ENCODE measurements at regions not wholly inside any gene's neighbourhood (a gene's known extent, or its start where the extent isn't known, plus 50 kb on each side); places are given as distances from the start of the nearest gene placed in this dataset.

DNA sequence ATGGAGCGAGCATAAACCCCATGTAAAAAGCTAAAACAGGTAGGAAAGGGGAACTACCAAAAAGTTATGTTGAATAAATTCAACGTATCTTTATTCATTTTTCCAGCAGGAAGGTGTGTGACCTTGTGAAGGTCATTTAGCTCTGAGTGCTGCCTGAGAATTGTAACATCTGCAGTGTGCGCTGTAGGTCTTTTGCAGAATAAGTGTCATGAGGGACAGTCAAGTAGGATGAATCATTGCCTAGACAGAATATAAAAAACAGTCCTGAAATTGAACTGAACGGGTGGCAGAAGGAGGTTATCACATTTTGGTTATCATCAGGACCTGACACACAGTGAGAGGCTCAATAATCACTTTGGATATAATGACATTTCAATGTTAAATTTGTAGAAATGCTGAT, 334.8 kb upstream of the NOVA1 start:
- DNase-seq: no peak

DNA sequence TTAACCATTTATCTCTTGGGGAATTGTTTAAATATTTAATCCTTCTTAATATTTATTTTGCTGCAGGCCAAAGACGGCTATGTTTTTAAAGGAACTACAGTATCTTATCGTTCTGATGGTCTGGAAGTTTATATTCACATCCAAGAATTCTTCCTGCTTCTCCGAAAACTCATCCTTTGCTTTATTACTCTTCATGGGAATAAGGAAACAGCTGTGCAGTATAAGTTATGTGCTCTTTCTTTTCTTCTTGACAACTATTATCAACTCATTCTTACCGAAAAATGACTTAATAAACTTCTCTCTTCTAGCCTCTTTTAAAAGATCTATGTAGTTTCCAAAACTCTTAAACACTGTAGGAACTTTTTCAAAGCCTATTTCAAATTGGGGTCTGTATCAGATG, 335.6 kb upstream of the NOVA1 start:
- no peak for DNase-seq

DNA sequence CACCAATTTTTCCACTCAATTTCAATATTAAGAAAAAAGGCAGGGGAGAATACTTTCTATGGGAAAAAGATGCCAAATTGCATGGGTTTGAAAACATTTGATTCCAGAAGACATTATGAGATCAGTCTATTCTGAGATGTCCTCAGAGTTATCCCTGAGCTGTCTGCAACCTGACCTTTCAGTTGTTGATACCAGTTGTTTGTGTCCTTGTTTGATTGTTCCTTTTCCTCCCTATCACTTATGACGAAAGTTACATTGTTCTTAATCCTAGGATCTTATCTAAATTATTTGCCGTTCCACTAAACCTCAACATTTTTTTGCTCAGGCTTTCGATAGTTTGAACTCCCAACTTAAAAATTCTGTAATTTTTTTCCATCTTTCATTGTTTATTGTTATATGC, 336.3 kb upstream of the NOVA1 start:
- no peak for DNase-seq

DNA sequence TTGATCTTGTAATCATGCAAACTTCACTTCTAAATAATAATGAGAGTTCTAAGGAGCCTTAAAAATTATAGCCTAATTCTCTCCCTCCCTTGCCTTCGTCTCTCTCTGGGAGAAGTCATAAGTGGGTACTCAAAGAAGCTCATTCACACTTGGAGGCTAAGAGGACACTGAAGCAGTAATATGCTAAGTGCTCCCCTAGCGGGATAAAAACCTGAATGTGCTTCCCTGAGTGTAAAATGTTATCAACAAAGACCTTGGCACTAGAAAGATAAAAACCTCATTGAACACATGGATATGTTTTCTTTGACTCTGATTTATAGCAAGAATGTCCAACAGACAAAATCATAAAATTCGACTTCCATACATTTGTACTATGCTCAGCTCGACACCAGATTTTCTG, 337.9 kb upstream of the NOVA1 start:
- DNase-seq: no peak

DNA sequence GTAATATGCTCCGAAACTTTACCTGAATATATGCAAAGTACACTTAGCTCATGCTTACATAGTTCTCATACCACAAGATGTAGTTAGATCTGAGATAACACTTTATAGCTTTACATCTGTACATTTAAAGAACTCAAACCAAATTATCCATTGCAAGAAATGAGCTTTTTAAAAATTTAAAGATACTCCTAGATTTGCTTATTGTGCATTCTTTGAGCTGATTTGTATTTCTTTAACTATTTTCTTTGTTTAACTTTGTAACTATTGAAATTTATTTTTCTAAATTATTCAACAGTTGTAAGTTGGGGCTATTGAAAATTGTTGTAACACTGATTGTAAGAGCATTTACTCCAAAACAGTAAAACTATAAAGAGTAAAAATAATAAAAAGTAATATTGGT, 340.2 kb upstream of the NOVA1 start:
- no peak for DNase-seq

DNA sequence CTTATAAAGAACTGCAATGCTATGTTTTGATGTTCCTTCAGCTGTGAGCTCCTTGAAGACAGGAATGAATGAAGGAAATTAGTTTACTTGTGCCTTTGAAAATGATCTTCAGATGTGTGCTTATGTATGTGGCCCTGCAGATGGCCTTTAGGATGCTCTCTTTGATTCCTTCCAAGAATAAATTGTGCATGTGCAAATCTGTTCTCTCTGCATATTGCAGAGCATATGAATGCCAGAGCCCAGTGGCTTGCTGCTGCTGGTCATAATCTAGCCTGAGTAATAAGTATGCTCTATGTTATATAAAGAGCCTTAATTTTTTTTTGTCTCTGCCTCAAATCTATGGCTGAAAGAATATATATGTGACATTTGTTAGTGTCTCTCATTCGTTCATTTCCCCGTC, 341.9 kb upstream of the NOVA1 start:
- no peak for DNase-seq

DNA sequence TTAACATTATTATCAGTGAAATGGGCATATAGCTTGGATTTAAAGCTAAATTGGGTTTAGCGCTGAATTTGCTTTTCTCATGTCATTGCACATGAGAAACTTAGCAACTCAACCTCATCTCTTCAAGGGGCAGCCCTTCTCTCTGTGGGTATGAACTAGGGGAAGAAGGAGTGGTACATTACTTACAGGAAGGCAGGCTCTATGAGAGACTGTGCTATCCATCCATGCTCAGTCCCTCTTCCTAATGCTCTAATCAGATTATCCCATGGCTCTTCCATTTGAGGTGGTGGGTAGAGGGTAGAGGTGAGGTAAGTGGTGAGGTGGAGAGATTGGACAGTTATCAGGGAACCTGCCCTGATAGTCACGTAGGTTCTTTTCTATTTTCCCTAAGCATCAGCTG, 343.7 kb upstream of the NOVA1 start:
- DNase-seq: no peak

DNA sequence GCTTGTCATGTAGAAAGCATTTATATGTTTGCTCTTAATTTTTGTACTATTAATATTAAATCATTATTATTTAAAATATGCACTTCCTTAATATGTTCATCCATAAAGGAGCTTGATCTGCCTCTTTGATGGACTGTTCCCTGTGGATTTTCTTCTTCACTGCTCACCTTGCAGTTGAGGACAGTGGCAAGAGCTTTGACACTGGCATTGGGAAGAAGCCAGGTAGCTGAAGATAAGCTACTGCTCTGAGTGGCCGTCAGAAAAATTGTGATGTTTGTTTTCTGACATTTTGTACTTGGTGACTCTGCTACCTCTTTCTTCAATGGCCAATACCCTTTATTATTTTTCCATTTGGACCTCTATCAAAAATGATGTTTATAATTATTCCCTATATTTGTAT, 349.4 kb upstream of the NOVA1 start:
- no peak for DNase-seq

DNA sequence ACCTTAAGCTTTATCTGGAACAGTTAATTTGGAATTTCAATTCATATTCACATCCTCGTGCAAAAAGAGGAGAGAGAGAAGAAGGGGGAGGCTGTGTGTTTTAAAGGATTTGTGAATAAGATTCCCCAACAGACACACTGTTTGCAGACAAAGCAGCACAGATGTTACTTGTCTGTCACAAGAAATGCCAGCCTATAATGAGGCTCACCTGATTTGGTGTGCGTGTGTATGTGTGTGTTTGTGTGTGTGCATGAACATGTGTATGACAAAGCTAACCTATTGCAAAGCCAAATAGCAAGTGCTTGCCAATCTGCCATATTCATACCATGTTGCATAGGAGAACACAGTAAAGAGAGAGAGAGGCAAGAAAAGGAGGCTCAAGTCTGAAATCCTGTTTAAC, 361.6 kb upstream of the NOVA1 start:
- DNase-seq: no peak

DNA sequence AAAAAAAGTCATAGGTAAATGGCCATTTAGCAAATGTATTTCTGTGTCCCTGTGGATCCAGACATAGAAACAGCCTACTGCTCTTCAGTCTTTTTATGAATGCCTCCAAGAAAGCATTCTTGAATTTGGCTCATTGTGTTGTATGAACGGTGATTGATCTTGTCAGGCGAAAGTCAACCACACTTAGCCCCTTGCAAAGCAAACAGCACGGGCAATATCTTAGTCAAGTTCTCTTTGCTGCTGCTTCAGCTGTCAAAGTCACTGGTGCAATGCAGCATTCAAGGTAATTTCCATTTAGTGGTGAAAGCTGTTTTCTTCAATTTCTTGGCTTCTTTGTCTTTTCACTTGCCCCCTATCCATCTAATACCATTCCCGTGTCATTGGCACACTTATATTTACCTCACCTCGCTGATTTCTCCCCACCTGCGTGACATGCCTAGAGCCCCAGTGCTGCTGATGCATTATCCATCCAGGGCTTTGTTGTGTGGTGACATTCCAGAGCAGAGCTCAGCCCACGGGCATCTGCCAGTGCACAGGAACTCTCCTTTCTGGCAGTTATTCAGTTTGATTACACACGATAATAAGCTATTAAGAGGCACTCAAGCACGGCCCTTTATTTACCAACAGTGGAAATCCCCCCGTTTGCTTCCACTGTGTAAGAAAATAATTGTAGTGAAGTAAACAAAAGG, 362.3 kb upstream of the NOVA1 start:
- no peak for DNase-seq

DNA sequence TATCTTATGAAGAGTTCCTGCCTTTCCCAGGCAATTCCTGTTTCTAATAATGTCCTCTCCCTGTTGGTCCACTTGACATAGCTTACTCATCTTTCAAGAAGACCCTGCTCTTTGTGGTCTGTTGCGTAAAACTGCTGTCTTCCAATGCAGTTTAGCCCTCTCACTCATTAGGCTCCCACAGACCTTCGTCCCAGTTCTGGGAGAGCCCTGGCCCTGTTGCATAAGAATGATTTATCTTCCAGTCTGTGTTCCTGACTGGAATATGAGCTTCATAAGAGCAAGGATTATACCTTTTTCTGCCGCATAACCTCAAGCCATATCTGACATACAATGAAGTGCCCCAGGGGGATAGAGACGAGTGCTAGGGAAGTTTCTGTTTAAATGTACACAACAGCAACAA, 365.9 kb upstream of the NOVA1 start:
- no peak for DNase-seq

DNA sequence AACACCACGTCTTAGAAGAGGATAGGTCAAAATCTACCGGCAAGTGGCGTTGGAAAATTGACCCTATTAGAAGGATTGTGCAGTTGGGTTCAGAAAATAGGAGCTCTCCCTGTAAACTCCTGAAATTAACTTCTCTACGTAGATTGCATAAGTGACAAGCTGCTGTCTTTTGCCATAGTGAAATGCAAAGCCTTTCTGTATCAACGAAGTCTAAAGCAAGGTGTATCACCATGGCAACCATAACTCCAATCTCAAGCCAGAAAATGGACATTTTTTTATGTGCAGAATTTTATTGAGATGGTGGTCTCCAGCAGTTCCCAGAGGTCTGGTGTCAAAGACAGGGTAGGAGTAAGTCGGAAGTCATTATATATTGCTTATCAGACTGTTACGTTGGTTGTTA, 367.7 kb upstream of the NOVA1 start:
- no peak for DNase-seq

DNA sequence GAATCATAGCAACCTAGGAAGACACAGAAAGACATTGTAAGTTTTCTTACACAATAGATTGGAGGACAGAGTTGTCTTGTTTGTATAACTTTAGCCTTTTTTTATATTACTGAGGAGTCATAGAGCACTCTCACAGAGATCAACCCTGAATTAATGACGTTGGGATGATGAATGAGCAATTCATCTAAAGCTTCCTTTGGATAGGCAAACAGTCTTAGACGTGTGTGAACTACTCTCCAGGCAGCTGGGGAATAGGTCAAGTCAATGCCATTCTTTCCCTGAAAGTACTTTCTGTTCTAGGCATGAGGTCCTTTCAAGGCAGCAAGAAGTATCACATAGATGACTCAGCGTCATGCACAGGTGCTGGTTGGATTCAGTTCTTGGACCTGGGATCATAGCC, 369.1 kb upstream of the NOVA1 start:
- no peak for DNase-seq

DNA sequence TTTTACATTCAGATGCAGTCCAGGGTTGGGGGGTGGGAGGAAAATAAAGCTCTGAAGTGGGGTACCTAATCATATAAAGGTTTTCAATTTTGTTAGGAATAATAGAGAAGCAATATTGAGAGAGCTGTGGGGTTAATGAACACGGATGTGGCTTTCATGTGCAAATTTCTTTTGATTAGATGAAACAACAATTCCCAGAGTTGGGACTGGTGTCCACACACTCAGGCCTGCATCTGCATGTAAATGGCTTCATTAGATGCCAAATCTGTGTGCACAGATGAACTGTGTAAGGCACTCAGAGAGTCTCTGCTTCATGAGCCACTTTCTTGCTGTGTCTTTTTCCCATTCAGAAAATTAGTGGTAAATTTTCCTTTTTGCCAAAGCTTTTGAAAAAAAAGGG, 377.1 kb upstream of the NOVA1 start:
- DNase-seq: no peak

DNA sequence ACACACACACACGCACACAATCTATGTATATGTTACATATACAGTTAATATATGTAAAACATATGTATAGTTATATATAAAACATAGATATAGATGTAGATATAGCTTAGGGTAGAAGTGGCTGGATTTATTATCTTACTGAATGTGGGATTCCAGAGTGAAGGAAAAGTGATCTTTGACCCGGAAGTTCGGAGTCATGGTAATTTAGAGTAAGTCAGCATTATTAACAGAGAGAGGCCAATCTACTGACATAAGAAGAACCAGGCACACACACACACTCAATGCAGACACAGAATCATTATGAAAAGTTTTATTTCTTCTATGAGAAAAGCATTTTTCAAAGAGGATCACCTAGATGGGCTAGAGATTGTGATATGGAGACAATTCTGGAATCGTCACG, 384.2 kb upstream of the NOVA1 start:
- no peak for DNase-seq

DNA sequence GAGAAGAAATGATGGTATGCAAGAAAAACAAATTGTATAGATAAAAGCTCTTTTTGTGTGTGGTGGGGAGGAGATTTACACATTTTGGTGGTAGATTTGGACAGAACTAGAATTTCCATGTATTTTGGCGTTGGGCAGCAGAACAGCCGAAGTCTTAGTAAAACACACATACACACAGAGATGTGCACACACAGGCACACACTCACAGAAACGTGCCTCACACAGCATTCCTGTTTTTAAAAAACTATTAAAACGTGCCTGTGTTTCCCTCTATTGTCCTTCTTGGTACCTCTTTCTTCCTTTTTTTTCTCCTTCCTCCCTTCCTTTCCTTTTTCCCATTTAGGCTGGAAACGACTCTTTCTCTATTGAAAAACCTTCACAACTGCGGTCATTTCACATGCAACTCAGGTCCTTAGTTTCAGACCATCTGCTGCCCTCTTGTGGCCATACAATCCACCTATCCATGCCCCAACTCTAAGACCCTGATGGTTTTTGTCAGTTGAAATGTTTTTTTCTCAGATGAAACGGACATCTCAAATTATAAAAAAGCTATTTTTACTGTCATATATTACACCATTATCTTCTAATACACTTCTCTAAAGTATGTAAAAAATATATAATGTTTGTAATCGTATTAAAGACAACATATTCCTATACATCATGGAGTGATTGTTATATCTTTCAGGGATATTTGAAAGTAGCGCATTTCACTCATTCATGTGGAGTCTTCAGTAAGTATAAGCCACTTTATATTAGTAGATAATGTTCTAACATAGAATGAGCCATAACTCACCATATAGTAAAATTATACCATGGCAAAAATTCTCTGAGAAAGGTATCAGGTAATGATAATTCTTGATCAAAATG, 386.7 kb upstream of the NOVA1 start:
- peak; percentile 61 for DNase-seq

DNA sequence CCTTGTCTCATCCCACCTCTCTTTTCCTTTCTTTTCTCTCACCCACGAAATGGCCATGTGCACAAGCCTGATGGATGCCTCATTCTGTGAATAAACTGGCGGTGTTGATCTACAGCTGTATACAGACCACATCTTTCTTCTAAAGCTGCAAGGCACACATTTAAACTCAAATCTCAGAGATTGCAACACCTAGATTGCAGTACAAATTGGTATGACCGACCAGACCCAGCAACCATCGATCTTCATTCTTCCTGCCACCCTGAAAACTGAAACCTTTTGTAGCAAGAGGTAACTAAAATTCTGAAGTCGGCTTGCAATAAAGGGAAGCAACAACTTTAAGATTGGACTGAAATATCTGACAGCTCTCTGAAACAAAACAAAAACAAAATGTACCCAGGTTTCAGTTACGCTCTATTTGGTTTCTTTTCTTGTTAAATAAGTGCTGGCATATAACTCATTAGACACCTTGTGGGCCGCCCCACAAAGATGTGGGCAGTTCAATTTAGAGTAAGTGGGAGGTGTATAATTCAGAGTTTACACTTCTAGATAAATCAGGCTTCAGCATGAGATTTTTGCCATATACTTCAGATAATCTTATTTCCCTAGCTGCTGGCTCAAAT, 390.0 kb upstream of the NOVA1 start:
- DNase-seq: no peak

DNA sequence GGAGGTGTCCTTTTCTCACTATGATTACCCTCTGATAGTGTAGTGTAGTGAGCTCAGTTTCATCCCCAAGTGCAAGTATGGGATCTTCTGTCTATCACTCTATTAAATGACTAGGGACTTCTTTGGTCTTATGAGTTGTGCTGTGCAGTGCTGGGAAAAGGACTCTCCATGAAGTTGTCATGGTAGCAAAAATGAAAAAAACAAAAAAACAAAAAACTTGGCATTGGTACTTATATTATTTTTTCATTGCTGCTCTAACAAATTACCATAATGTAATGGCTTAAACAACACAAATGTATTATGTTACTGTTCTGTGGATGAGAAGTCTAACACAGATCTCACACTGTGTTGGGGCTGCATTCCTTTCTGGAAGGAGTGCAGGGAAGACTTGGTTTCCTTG, 393.1 kb upstream of the NOVA1 start:
- no peak for DNase-seq

DNA sequence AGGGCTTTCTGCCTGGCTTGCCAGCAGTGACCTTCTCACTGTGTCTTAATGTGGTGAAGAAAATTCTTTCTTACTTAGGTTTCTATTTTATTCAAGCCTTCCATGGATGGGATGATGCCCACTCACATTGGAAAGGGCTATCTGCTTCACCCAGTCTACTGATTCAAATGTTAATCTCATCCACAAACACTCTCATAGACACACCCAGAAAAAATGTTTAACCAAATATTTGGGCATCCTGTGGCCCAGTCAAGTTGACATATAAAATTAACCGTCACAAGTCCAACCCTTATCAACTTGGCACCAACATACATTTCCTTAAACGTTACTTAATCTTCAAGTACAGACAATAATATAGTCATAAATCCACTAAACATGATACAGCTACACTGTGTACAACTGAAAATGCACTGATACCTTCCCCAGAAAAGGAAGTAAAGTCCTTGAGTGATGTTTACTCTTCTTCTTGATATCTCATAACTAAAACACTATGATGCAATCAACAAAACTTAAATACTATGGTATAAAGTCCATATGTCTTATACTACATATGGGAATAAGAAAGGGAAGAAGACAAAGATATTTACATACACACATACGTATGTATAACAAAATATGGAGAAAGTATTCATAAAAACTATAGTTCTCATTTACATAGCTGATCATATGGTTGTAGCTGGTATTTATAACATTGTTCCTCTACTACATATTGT, 394.7 kb upstream of the NOVA1 start:
- no peak for DNase-seq

DNA sequence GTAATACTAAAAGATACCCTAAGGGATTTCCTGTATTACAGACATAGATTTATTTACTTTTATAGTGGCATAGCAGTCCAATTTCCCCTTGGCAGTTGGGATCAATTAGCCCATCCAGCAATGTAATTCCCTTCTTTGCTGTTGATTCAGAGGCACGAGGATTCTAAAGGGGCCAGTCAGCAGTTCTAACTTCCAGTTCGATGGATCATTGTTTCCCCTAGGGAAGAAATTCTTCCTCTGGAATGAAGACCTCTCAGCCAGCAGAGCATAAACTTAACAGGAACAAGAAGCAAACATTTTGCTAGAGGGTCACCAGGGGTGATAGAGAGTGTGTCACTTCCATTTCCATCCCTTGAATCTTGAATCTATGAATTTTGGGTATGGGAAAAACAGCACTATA, 395.7 kb upstream of the NOVA1 start:
- no peak for DNase-seq

DNA sequence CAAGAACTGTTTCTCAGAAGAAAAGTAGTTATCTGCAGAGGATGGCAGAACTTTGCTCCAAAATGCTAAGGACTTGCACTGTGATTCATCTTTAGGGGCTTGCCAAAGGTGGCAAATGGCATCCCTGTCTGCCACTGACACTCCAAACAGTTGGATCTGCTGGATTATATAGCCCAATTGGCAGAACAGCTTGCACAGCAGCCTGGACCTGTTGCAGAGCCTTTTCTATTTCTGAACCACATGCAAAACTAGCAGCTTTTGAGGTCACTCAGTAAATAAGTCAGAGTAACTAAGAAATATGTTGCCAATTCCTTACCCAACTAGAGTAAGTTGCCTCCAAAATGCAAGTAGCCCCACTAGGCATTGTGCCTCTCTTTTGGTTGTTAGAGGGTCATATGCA, 397.5 kb upstream of the NOVA1 start:
- no peak for DNase-seq

DNA sequence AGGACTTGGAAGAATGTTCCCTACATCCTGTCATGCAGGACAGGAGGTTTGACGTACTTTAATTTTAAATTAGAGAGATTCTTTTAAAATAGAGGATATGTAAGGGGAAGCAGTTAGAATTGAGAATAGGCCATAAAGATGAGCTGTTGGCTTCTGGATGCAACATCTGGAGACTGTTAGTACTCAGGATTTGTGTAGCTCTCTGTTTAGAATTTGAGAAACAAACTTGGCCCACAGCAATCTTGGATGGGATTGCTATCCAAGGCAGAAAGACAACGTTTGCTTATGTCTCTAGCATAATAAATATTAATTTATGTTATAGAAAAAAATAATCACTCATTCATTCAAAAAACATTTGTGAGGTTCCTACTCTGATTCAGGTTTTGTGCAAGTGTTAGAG, 398.4 kb upstream of the NOVA1 start:
- no peak for DNase-seq

DNA sequence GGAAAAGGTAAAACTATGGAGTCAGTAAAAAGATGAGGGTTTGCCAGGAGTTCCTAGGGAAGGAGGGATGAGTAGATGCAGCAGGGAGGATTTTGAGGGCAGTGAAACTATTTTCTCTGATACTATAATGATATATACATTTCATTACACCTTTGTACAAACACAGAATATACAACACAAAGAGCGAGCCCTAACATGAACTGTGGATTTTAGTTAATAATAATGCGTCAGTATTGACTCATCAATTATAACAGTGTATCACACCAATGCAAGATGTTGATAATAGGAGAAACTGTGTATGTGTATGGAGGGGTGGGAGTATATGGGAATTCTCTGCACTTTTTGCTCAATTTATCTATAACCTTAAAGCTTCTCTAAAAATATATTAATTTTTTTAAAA, 404.3 kb upstream of the NOVA1 start:
- no peak for DNase-seq

DNA sequence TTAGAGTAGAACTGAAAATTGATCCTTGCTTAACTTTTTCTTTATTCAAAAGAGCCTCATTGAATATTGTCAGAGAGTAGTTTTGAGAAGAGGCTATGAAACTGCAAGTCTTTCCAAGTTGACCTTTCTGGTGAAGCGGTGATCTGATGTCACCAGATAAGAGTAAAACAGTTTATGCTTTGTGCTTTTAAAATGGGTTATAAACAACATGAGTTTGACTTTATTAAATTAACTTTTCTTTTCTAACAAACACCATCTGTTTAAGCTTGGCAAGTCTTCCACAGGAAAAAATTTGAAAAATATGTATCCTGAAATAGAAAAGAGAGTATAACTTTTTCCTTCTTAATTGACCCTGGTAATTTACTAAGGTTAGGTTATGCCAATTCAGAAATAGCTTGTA, 408.7 kb upstream of the NOVA1 start:
- no peak for DNase-seq

All from NCI-H1694 treated with DMSO at 0.1 percent for 48 hours (cell line).